ENCODE measurements at regions not wholly inside any gene's neighbourhood (a gene's known extent, or its start where the extent isn't known, plus 50 kb on each side); places are given as distances from the start of the nearest gene placed in this dataset.

DNA sequence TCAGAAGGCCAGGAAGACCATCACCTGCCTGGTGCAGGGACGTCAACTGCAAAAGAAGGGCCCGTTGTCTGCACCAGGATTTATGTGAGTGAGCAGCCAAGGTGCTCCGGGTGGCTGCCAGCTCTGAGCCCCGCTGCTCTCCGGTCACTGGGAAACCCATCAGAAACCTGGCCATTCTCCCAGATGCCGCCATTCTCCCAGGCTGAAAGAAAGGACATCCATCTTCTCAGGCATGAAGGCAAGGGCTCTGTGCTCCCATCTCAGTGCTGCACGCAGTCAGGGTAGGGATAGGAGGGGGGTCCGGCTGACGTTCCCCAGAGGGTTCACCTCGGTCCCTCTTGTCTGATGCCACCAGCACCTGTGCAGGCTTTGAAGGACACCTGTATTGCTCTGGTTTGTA, 158.4 kb downstream of the ERCC6L2 start:
- TF ChIP-seq, protein P1, sequence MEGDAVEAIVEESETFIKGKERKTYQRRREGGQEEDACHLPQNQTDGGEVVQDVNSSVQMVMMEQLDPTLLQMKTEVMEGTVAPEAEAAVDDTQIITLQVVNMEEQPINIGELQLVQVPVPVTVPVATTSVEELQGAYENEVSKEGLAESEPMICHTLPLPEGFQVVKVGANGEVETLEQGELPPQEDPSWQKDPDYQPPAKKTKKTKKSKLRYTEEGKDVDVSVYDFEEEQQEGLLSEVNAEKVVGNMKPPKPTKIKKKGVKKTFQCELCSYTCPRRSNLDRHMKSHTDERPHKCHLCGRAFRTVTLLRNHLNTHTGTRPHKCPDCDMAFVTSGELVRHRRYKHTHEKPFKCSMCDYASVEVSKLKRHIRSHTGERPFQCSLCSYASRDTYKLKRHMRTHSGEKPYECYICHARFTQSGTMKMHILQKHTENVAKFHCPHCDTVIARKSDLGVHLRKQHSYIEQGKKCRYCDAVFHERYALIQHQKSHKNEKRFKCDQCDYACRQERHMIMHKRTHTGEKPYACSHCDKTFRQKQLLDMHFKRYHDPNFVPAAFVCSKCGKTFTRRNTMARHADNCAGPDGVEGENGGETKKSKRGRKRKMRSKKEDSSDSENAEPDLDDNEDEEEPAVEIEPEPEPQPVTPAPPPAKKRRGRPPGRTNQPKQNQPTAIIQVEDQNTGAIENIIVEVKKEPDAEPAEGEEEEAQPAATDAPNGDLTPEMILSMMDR (IDR thresholded peaks at IDR 0.05 in 4 of 5, conservative IDR thresholded peaks at IDR 0.05 in 1 of 5): no peak
- no peak for TF ChIP-seq POLR2A (IDR thresholded peaks at IDR 0.05)

Data from gastrocnemius medialis (tissue), 4 donors.